HEK293T (cell line): ENCODE measurements at regions not wholly inside any gene's neighbourhood (a gene's known extent, or its start where the extent isn't known, plus 50 kb on each side); places are given as distances from the start of the nearest gene placed in this dataset.

Experiments
- CTCF ChIA-PET: fragments of 350-600 bp; formaldehyde crosslinking; extraction: SDS; loops from one replicate; lab custom pipeline; 2021; ENCODE audit warnings: antibody characterized with exemption, inconsistent platforms; lab: Yijun Ruan, JAX
- POLR2A ChIA-PET: fragments of 350-600 bp; formaldehyde crosslinking; extraction: SDS; loops from one replicate; lab custom pipeline; 2020; ENCODE audit warnings: antibody characterized with exemption, inconsistent platforms; lab: Yijun Ruan, JAX
- DNase-seq: peaks from one replicate; pipeline ENCODE4 v3.0.0; 2012; ENCODE audit warnings: mixed read lengths; ENCODE audit errors: extremely low spot score
- ARNT ChIP-seq: fragments of 450-650 bp; IDR thresholded peaks from 2 replicates; pipeline ENCODE4 v1.6.1; 2017; ENCODE audit warnings: mild to moderate bottlenecking
- BHLHE40 ChIP-seq: fragments of 450-650 bp; IDR thresholded peaks from 2 replicates; pipeline ENCODE4 v1.6.1; 2016; ENCODE audit warnings: mild to moderate bottlenecking, moderate library complexity, borderline replicate concordance
- CTBP1 ChIP-seq: fragments of 450-650 bp; IDR thresholded peaks from 2 replicates; pipeline ENCODE4 v1.6.1; 2016; ENCODE audit warnings: borderline replicate concordance
- ELF4 ChIP-seq: fragments of 450-650 bp; IDR thresholded peaks from 2 replicates; pipeline ENCODE4 v1.6.1; 2017; ENCODE audit warnings: antibody characterized with exemption
- FOXA1 ChIP-seq: fragments of 450-650 bp; IDR thresholded peaks from 2 replicates; pipeline ENCODE4 v1.6.1; 2016; ENCODE audit warnings: mild to moderate bottlenecking
- FOXK2 ChIP-seq: fragments of 450-650 bp; IDR thresholded peaks from 2 replicates; pipeline ENCODE4 v1.6.1; 2016; ENCODE audit warnings: mild to moderate bottlenecking
- FOXM1 ChIP-seq: fragments of 450-650 bp; IDR thresholded peaks from 2 replicates; pipeline ENCODE4 v1.6.1; 2017; ENCODE audit warnings: mild to moderate bottlenecking, borderline replicate concordance
- HDGF ChIP-seq: fragments of 450-650 bp; IDR thresholded peaks from 2 replicates; pipeline ENCODE4 v1.6.1; 2017; ENCODE audit warnings: antibody characterized with exemption, borderline replicate concordance
- L3MBTL2 ChIP-seq: fragments of 450-650 bp; conservative IDR thresholded peaks from 2 replicates; pipeline ENCODE4 v1.6.1; 2016; ENCODE audit warnings: mild to moderate bottlenecking
- LEF1 ChIP-seq: fragments of 450-650 bp; IDR thresholded peaks from 2 replicates; pipeline ENCODE4 v1.6.1; 2017; ENCODE audit warnings: mild to moderate bottlenecking, borderline replicate concordance
- NFRKB ChIP-seq: fragments of 450-650 bp; IDR thresholded peaks from 2 replicates; pipeline ENCODE4 v1.6.1; 2016; ENCODE audit warnings: mild to moderate bottlenecking, moderate library complexity
- SP1 ChIP-seq: fragments of 450-650 bp; IDR thresholded peaks from 2 replicates; pipeline ENCODE4 v1.6.1; 2017
- SUZ12 ChIP-seq: fragments of 450-650 bp; IDR thresholded peaks from 2 replicates; pipeline ENCODE4 v1.6.1; 2016; ENCODE audit warnings: mild to moderate bottlenecking
- TARDBP ChIP-seq: fragments of 450-650 bp; IDR thresholded peaks from 2 replicates; pipeline ENCODE4 v1.6.1; 2016
- ZNF384 ChIP-seq: fragments of 450-650 bp; IDR thresholded peaks from 2 replicates; pipeline ENCODE4 v1.6.1; 2016
- TF ChIP-seq, protein P1 (sequence below): fragments of 450-650 bp; IDR thresholded peaks from 2 replicates; pipeline ENCODE4 v1.6.1; 2016

DNA sequence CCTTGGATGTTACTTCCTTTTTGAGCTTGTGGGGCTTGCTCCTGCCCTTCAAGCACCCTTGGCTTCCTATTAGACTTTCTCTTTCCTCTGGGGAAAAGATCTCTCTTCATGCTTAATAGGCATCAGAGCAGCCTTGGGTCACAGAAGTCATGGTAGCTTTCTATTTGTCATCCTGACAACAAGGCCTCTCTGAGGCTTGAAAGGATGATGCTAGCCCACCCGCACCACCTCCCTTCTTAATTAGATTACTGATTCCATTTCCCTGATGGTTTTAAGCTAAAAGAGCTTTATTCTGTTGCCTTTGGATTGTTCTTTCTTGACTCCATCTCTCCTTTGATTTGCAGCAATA, 435.5 kb upstream of the TPM1 start:
- no peak for TF ChIP-seq SUZ12
- TF ChIP-seq NFRKB = no peak
- no peak for TF ChIP-seq SP1
- no peak for TF ChIP-seq BHLHE40
- TF ChIP-seq FOXK2 = no peak
- no peak for TF ChIP-seq ARNT
- no peak for TF ChIP-seq ZNF384
- TF ChIP-seq ELF4 = no peak
- no peak for TF ChIP-seq LEF1
- no peak for TF ChIP-seq HDGF
- TF ChIP-seq FOXM1 = no peak
- TF ChIP-seq TARDBP = no peak
- TF ChIP-seq, protein P1, sequence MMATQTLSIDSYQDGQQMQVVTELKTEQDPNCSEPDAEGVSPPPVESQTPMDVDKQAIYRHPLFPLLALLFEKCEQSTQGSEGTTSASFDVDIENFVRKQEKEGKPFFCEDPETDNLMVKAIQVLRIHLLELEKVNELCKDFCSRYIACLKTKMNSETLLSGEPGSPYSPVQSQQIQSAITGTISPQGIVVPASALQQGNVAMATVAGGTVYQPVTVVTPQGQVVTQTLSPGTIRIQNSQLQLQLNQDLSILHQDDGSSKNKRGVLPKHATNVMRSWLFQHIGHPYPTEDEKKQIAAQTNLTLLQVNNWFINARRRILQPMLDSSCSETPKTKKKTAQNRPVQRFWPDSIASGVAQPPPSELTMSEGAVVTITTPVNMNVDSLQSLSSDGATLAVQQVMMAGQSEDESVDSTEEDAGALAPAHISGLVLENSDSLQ = no peak
- TF ChIP-seq CTBP1 = no peak
- TF ChIP-seq FOXA1 = no peak
- TF ChIP-seq L3MBTL2 = no peak
- no peak for DNase-seq
- CTCF ChIA-PET = no interaction called here
- POLR2A ChIA-PET = no interaction called here

DNA sequence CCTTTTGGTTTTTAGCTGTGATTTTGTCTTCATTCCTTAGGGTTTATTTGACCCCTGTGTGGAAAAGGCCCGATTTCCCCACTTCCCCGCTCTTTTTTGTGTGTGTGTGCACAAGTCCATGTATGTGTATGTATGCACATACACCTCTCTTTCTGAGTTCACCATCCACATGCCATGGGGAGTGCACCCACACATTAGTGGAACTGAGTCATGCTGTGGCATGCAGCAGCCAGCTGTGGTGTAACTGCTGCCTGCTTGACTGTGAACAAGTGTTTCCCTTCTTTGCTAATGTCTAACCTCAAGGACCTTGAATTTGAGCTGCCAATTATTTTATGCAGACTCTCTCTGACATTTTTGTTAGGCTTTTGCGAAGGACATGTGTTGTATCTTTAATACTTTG, 434.9 kb upstream of the TPM1 start:
- ChIA-PET CTCF (no interaction called here), POLR2A (no interaction called here)
- TF ChIP-seq, protein P1 = no peak
- TF ChIP-seq CTBP1 (no peak), FOXM1 (no peak), ARNT (no peak), TARDBP (no peak), LEF1 (no peak), FOXK2 (no peak), SUZ12 (no peak), ELF4 (no peak), NFRKB (no peak), ZNF384 (no peak), HDGF (no peak), BHLHE40 (no peak), FOXA1 (no peak), L3MBTL2 (no peak), SP1 (no peak)
- DNase-seq = no peak

DNA sequence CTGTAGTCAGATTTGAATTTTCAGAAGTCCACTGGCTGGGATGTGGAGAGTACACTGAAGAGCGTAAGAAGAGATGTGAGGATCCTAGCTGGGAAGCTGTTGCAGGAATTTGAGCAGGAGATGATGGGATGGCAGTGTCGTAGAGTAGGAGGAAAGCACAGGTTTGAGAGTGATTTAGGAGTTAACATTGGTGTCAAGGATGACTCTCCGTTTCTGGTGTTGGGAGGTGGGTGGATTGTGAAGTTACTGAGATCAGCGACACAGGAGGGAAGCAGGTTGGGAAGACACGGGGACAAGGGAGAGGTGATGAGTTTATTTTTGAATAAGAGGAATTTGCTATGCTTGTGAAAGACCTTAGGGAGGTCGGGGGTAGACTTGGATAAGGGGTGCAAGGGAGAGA, 434.2 kb upstream of the TPM1 start:
- POLR2A ChIA-PET = no interaction called here
- DNase-seq = no peak
- TF ChIP-seq HDGF (no peak), ELF4 (no peak), NFRKB (no peak), ZNF384 (no peak), L3MBTL2 (no peak), CTBP1 (no peak), BHLHE40 (no peak), FOXA1 (no peak), LEF1 (no peak), FOXK2 (no peak), SUZ12 (no peak), FOXM1 (no peak), SP1 (no peak), ARNT (no peak), TARDBP (no peak)
- TF ChIP-seq, protein P1 = no peak
- CTCF ChIA-PET = no interaction called here

DNA sequence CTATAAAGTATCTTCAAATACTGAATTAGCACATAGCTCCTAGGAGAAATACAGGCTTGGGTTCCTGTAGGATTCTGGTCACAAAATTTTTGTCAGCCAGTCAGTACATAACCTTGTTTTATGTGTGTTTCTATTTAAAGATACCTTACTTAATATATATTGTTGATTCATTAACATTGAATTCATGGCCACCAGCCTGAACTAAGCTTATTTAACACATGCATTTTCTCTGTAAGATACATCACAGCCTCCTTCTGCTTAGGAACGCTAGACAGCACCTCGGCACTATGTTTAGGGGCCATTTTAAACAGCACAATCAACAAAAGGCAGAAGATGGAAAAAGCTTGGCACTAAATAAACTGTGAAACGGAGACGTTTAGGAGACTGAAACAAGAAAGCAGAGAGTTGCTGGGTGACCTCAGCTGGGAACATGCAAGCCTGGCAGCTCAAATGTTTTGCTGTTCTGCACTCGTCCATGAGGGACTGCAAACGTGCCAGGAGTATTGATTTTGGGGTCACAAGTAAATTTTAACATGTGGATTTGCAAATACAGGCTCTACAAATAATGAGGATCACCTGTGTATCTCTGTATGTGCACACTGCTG, 432.2 kb upstream of the TPM1 start:
- DNase-seq = no peak
- ChIA-PET POLR2A (no interaction called here), CTCF (interaction anchor here (0.6 kb wide), 1 partner anchor 83 kb away, joined by 8 read pairs; no protein-coding TSS in a partner anchor)
- TF ChIP-seq ELF4 (no peak), SP1 (no peak), BHLHE40 (no peak), NFRKB (no peak), FOXM1 (no peak), HDGF (no peak), FOXA1 (no peak), FOXK2 (no peak)

DNA sequence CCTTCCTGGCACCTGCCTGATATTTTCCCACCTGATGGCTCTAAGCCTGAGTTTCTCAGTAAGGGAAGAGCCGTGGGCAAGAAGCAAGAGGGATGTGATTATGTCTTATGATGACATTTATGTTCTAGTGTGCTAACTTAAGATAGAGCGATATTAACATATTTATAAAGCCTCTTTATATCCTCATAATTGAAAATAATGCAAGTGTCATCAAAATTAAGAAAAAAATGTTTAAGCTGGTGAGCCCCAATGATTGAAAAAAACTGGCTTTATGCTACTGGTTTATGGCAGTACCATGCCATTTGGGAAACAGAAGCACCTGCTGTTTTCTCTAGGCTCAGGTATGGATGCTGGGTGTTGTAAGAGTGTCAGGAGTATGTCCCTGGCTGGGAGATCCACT, 431.5 kb upstream of the TPM1 start:
- no peak for TF ChIP-seq CTBP1
- no peak for TF ChIP-seq L3MBTL2
- TF ChIP-seq, protein P1 = no peak
- no peak for TF ChIP-seq FOXM1
- TF ChIP-seq SP1 = no peak
- no peak for TF ChIP-seq TARDBP
- TF ChIP-seq NFRKB = no peak
- TF ChIP-seq ZNF384 = no peak
- TF ChIP-seq ELF4 = no peak
- TF ChIP-seq SUZ12 = no peak
- ChIA-PET POLR2A (no interaction called here), CTCF (no interaction called here)
- DNase-seq = no peak
